ENCODE measurements at regions not wholly inside any gene's neighbourhood (a gene's known extent, or its start where the extent isn't known, plus 50 kb on each side); places are given as distances from the start of the nearest gene placed in this dataset.

DNA sequence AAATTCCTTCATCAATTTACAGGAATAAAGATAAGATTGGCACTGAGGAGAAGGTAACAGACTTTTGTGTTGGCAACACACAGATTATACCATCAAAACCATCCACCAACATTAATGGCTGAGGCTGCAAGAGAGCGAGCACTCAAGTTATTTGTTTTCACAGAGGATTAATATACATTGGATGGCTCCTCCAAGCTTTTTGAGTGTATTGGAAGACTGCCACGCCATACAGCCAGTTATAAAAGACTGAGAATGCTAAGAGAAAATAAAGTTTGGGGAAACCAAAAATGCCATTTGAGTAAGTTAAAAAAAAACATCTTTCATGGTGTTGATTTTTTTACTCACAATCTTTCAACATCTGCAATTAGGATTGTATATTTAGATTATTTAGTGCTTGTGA lies 973.8 kb upstream of the SLC35B3 start:
- DNase-seq (ENCODE audit: low spot score), result no peak

DNA sequence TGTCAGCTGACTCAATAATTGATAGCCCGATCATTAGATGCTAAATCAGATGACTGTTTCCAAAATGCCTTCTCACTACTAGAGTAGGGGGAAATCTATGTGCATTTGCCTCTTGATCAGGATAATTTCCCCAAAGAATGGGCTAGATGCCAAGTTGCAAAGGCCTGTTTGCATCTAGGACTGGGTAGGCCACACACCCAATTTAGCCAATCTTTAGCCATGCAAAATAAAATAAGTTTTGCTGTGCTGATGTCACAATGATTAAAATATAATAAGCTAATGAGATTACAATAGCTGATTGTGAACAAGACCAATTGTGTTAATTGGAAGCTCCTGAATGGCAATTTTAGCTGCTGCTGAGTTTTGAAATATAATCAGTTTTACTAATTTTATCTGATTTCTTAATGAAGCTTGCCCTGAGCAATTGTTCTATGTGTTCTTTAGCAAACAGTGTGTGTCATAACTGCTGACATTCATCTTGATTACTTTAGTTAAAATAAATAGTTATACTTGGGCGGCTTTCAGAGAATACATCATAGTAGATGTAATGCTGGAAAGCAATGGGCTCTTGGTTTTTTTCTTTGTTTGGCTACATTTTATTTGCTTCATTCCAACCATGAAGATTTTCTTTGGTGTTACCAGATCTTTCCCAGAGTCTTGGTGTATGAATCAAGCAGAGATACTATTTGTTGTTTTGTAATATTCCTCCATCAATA lies 973.2 kb upstream of the SLC35B3 start:
- no peak for DNase-seq (ENCODE audit: low spot score)

DNA sequence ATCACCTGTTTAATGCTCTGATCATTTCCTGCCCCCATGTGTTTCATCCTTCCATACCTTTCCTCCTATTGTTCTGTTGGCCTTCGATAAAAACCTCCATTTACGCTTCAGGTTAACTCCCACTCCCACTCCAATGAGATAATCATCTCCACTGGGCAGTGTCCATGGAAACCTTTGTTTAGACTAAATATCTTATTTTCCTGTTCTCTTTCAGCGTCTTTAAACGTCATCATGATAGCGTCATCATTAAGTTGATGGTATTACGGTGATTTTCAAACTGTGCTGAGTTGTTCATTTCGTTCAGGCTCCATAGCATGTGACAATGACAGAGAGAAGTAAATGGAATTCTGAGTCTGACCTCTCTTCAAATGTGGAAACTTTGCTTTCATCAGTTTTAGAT lies 970.5 kb upstream of the SLC35B3 start:
- no peak for DNase-seq (ENCODE audit: low spot score)

DNA sequence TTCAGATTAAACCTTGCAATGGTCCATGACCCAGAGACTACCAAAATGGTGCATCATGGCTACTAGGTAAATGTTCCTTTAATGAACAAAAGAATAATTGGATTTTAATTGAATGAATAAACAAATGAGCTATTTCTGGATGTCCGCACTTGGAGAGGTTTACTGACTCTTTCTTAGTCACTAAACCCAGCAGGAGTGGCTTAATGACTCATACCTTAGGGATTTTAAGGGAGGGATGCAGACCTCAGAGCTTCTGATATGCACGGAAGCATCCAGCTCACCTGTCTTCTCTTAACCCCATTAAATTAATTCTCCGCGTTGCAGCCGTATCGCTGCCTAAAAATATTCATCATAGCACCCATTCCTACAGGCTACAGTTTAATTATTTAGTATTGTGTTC lies 970.0 kb upstream of the SLC35B3 start:
- no peak for DNase-seq (ENCODE audit: low spot score)

DNA sequence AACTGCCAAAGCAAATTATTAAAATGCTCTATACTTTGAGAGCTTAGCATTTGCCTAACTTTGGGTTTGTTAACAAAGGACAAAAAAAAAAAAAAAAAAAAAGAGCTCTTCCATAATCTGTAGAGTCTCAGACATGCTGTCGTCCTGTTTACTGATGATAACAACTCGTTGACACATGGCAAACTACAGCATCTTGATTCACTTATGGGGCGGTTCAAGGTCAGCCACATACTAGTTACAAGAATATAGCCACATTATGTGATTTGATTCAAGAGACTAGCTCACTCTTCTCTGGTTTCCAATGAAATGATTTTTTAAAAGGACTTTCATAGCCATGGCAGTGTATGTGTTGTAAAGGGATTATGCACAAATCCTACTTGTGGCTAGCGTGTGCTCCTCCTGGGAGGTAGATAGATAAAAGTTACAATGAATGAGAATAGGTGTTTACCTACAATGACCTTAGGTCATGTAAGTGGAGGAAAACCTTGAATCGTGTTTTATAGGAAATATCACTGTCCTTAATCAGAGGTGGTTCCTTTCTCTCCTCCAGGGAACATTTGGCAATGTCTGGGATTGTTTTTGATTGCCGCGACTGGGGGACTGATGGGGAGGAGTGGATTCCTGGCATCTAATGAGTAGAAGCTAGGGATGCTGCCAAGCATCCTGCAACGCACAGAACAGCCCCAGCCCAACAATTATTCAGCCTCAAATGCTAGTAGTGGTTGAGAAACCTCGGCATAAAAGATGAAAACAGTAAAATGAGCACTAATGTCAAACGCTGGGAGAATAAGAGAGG lies 969.2 kb upstream of the SLC35B3 start:
- DNase-seq (ENCODE audit: low spot score), result no peak

DNA sequence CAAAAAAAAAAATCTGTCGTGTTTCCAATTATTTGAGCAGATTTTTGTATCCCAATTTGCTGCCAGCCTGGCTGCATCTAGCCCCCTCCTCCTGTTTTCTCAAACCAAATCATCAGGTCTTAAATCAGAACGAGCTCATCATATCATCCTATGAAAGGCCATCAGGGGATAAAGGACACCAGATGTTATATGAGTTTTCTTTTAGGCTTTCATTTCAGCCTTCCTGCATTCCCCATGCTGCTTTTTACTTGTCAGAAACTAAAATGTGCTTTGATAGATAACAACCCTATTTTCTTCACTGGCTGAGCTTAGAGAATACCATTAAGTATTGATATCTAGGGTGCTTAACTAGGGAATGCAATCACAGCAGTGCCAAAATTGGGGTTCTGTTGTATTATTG lies 968.4 kb upstream of the SLC35B3 start:
- peak; percentile 46 for DNase-seq (ENCODE audit: low spot score)

DNA sequence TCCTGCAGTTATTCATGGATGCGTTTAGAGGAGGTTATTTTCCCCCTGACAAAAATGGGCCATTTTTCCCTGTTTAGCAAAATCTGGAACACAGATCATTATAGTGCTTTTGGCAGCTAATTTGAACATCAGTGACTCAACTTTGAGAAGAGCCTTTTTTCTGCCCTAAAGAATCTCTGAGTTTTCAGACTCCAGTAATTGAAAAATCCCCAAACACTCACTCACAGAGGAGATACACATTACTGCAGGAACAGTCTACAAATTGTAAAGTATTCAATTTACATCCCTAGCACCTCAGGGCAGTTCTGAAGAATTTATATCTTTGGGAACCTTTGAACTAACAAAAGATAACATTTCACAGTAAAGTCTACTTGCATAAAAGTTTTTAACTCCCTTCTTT lies 966.6 kb upstream of the SLC35B3 start:
- no peak for DNase-seq (ENCODE audit: low spot score)

DNA sequence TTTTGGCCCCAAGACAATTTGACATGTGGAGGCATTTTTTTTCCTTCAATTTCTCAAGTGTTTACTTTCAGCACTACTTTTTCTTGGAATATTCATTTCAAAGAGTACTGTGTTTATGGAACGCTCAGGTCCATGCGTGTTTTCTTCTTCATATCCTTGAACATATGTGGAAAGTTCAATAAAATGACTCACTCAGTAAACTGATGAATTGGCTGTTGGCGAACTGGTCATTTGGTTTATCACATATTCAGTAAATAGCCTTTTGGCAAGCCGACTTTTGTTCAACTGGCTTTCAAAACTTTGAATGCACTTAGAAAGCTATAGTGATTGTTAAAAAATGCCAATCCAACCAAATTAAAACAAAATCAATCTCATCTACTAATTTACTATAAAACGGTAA lies 964.6 kb upstream of the SLC35B3 start:
- DNase-seq (ENCODE audit: low spot score), result no peak

DNA sequence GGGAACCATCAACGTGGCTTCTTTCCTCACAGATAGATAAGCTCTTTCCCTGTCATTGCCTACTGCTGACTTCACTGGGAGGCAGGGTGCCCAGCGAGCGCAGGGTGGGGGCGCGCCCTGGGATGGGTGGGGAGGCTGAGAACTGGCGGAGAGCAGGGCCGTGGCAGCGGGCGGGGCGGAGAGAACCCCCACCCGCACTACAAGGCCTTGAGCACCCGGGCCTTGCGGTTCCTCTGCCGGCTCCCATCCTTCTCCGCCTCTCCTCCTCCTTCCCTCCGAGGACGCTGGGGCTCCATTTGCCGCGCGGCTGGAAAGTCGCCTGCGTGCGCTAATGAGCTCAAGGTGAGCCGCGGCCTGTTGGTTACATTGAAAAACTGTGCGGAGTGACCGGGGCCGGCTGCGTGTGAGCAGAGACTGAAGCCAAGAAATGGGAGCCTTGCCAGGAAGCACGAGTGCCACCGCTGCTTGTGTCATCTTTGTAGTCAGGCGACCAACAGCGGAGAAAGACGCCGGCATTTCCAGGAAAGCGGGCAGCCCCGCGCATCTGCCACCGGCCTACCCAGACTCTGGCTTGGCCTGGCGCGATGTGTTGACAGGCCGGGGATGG lies 963.5 kb upstream of the SLC35B3 start:
- no peak for DNase-seq (ENCODE audit: low spot score)

DNA sequence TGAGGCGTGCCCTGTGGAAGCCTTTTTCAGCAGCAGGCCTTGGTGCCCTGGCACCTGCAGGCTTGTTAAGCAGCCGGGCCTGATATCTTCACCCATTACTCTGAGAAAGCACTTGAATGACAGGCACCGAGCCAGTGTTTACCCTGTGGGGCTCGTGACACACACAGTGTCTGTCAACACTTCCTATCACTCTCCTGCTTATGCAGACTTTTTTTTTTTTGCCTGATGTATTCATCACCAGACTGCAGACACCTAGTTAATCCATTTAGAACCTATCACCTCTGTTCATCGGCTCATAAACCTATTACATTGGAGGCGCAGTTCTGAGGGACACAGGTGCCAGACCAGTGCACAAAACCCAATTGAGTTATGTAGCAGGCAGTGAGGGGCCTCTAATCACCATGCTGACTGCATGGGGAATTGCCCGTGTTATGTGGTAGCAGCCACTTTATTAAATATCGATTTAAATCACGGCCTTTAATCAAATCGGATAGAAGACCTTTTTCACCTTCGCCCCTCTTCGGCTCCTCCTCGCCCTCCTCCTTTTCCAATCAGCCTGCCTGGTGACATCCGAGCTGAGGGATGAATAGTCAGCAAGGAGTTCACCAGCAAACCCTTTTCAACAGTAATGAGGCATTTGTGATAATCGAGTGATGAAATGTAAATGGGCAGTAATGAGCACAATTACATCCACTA lies 962.9 kb upstream of the SLC35B3 start:
- no peak for DNase-seq (ENCODE audit: low spot score)

DNA sequence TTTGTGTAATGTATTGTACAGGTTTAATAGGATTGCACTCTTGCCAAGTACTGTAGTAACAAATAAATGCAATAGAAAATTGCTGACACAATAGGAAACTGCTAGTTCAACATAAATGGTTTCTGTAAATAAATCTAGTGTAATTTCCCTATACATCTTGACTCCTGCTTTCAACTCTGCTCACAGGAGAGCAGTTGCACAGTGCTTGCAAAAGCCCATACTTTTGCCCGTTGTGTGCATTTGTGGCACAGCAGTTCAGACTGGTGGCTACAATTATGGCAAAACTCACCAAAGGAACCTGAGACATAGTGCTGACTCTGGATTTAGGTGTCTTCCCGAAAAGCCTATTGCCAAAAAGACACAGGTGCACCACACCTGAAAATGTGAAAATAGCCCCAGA lies 953.3 kb upstream of the SLC35B3 start:
- DNase-seq (ENCODE audit: low spot score), result no peak

DNA sequence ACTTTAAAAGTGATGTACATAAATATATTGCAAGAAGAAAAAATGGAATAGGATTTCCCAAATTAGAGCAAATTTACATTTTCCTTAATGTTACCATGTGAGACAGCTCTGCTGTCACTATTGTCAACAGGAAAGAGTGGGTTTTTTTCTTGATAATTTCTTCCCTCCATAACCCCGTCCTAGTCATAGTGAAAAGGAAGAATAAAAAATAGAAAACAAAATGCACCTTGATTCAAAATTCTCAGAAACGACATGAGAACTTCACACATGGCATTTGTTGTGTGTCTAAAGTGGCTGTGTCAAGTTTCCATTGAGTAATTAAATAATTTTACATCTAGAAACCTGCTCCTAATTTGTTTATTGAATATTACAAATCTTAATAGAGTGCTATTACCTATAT lies 945.2 kb upstream of the SLC35B3 start:
- DNase-seq (ENCODE audit: low spot score), result no peak

DNA sequence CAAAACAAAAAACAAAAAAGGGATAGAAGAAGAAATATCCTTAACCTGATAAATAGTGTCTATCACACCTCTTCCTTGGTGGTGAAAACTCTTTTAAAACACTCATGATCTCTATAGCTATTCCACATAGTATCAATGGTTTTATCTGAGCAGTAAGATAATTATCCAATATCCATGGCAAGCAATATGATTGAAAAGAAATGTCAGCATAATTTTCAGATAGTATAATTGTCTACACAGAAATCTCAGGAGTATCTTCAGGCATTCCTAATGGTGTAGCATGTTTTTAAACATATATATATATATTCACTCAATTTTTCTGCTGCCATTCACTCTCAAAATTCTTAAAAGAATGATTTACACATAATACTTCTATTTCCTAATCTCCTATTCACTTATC lies 938.0 kb upstream of the SLC35B3 start:
- no peak for DNase-seq (ENCODE audit: low spot score)

DNA sequence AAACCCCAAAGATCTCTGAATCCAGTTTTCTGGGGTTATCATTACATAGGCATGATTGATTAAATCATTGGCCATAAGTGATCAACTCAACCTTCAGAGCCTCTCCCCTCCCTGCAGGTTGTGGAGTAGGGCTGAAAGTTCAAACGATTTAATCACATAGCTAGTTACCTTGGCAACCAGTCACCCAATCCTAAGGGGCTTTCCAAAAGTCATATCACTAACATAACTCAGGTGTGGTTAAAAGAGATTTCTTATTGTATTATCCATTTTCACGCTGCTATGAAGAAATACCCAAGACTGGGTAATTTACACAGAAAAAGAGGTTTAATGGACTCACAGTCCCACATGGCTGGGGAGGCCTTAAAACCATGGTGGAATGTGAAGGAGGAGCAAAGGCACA lies 935.1 kb upstream of the SLC35B3 start:
- no peak for DNase-seq (ENCODE audit: low spot score)

DNA sequence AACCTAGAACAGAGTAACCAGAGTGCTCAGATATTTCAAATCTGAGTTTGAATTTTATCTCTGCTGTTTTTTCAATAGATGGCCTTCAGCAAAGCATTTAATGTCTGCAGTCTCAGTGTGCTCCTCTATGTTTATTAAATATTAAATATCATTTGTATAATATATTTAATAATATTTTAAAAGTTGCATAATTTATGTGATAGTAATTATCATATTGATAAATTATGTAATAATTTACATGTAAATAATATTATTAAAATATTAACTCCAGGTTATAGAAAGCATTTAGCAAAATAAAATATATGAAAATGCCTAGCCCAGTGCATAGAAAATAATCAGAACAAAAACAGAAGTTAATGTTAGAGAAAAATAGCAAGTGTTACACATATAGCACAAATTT lies 930.0 kb upstream of the SLC35B3 start:
- DNase-seq (ENCODE audit: low spot score), result no peak

DNA sequence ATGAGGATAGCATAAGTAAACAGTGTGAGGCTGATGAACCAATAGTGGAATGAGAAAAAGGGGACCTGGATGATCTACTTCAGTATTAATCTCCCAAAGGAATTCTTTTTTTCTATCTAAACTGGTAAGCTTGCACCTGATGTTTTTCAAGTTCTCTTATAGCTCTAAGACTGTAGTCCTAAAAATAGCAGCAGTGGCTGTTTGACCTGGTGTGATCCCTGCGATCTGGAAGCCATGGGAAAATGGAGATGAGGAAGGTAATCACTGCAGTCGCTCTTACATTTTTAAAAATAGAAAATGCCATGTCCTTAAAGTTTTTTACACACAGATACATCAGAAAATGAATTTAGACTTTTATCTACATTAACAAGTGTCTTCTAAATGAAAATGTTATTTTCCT lies 926.4 kb upstream of the SLC35B3 start:
- DNase-seq (ENCODE audit: low spot score), result no peak

DNA sequence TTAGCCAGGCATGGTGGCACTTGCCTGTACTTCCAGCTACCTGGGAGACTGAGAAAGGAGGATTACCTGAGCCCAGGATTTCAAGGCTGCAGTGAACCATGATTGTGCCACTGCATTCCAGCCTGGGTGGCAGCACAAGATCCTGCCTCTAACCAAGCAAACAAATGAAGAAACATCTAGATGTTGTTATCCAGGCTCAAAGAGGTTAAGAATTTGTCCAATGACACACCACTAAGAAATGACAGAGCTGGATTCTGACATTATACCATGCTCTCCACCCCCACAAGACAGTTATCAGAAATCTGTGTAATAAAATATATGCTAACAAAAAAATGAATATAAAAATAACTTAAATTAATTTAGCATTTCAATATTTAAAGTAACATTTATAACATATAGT lies 925.5 kb upstream of the SLC35B3 start:
- no peak for DNase-seq (ENCODE audit: low spot score)

DNA sequence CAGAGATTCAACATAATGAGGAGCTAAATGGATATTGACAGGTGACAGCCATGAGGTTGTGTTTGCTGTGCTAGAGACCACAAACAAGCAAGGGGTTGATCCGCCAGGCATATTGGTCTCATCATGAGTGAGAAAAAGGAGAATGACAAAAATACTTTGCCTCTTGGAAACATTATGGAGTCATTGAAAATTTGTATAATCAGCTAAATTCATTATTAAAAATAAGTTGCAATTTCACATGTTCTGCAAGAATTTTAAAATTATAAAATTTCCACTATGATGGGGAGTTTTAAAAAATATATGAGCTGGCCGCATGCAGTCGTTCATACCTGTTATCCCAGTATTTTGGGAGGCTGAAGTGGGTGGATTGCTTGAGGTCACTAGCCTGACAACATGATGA lies 912.3 kb upstream of the SLC35B3 start:
- DNase-seq (ENCODE audit: low spot score), result no peak

DNA sequence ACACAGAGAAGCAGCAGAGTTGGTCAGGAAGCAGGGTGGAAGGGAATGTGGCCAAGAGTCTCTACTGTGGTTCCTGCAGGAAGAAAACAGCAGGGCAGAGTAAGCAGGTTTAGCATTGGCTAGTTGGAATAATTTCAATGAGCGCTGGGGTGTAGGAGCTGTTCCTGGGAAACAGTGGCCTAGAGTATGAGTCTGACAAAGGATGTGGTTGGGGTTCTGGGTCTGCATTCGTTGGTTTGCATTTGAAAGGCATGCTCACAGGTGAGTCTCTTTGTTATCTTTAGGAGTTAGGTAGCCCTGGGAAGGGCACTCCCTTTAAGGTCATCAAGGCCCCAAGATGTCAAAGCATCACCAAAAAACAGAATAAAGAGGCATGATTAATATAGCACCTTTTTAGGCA lies 911.6 kb upstream of the SLC35B3 start:
- no peak for DNase-seq (ENCODE audit: low spot score)

DNA sequence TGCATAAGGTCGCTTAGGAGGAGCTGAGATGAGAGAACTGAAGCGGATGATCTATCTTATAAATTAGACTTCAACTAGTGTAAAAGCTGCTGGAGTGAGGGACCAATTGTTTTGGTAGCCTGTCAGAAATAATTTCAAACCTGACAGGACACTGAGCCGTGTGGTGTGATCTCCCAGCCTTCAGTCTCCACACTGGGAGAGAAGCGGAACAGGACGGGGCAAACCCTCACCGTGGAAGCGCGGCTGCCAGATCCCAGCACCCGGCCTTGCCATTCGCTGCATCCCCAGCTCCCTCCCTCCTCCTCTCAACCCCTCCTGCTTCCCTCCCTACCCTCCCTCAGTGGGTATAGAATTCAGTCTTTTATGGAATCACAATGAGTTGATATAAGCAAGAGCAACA lies 900.1 kb upstream of the SLC35B3 start:
- no peak for DNase-seq (ENCODE audit: low spot score)

DNA sequence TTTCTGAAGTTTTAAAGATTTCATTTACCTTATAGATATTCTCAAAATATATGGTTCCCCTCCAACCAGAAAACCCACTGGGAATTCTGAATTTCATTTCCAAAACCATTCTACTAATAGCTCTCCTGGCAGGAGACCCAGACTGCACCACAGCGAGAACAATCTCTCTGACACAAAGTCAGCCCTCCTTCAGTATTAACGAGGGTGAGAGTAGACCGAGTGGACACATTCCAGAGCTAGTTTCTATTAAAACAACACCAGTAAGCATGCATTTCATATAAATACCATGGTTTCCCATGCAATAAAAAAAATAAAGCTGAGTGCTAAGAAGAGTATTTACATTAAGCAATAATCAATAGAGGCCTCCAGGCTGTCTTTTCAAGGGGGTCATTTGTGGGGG lies 899.6 kb upstream of the SLC35B3 start:
- no peak for DNase-seq (ENCODE audit: low spot score)

DNA sequence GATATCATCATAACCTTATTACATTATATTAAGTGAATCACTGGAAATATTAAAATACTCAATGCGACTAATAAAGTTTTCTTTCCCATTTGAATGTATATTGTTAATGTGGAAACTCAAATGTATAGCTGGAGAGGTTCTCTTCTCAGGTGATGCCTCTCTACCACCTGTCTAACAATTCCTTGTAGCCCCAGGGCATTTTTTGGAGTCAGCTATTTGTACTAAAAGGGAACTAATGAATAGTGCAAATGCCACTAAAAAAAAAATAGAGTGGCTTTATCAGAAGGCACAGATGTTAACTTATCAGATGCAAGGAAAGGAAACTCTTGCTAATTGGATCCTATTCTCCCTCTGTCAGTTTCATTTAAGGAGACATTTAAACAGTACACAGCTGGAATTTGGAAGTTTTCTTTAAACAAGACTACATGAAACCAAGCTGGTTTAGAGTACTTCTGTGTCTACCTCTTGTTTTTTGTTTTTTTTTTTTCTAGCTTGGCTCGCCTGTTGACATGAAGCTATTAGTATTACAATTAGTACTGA lies 897.0 kb upstream of the SLC35B3 start:
- DNase-seq (ENCODE audit: low spot score), result no peak
